ENCODE measurements at regions not wholly inside any gene's neighbourhood (a gene's known extent, or its start where the extent isn't known, plus 50 kb on each side); places are given as distances from the start of the nearest gene placed in this dataset.

GRCh38 chr15:91499774-91500383 is 353.6 kb upstream of the SLCO3A1 start:
- Histone ChIP-seq H3K4me3 (ENCODE audit: low read length) (no peak overlapping the region), H3K36me3 (ENCODE audit: insufficient read depth, low read length) (no peaks in the 10 kb centered on the region), H3K27me3 (ENCODE audit: control insufficient read depth, insufficient read depth, low read length) (no peaks in the 10 kb centered on the region), H3K4me2 (ENCODE audit: low read length) (no peak overlapping the region), H3K9ac (ENCODE audit: low read depth, low read length) (no peak overlapping the region), H3K4me1 (ENCODE audit: control insufficient read depth, insufficient read depth, low read length) (no peaks in the 10 kb centered on the region), H3K9me3 (replicated peaks; ENCODE audit: low read length) (no peaks in the 10 kb centered on the region)

- no peaks in the 10 kb centered on the region for H3K36me3 ChIP-seq (ENCODE audit: insufficient read depth, low read length)
- peak overlapping the region; percentile 58 for H3K4me2 ChIP-seq (ENCODE audit: low read length)
- H3K4me1 ChIP-seq (ENCODE audit: control insufficient read depth, insufficient read depth, low read length) = peaks cover 21% of the 10 kb centered on the region
- H3K9ac ChIP-seq (ENCODE audit: low read depth, low read length) = no peak overlapping the region
- H3K9me3 ChIP-seq (replicated peaks; ENCODE audit: low read length) = no peaks in the 10 kb centered on the region
- H3K27me3 ChIP-seq (ENCODE audit: control insufficient read depth, insufficient read depth, low read length) = no peaks in the 10 kb centered on the region
- H3K4me3 ChIP-seq (ENCODE audit: low read length) = no peak overlapping the region
These were observed 344.9 kb upstream of the SLCO3A1 start for GRCh38 chr15:91508633-91509032.

GRCh38 chr15:91514147-91514546 is 339.4 kb upstream of the SLCO3A1 start:
- Histone ChIP-seq H3K27me3 (ENCODE audit: control insufficient read depth, insufficient read depth, low read length) (no peaks in the 10 kb centered on the region), H3K4me3 (ENCODE audit: low read length) (no peak overlapping the region), H3K36me3 (ENCODE audit: insufficient read depth, low read length) (no peaks in the 10 kb centered on the region), H3K4me1 (ENCODE audit: control insufficient read depth, insufficient read depth, low read length) (peaks cover 48% of the 10 kb centered on the region), H3K9me3 (replicated peaks; ENCODE audit: low read length) (no peaks in the 10 kb centered on the region), H3K4me2 (ENCODE audit: low read length) (no peak overlapping the region), H3K9ac (ENCODE audit: low read depth, low read length) (no peak overlapping the region)

DNA sequence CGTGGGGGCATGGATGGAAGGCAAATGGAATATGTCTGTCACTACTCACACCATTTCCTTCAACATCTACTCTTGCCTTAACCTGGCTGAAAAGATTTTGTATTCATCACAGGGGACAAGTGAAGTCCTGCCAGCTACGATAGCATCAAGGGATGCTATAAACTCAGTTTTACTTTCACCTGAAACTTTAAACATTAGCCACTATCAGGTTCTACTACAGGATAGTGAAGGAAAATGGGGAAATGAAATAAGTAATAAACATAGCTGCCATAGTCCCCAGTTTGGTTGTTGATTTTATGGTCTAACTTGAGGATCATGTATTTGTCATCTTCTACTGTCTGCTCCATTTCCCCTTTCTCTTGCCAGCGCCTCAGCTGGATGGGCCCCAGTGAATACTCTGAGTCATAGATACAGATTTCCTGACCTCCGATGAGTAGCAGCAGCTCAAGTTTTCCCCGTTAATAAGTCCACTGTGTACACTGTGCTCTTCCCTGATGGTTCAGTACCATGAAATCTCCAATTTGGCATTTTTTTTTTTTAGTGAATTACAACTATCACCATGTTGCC is 338.2 kb upstream of the SLCO3A1 start:
- no peak overlapping the region for H3K4me3 ChIP-seq (ENCODE audit: low read length)
- no peaks in the 10 kb centered on the region for H3K36me3 ChIP-seq (ENCODE audit: insufficient read depth, low read length)
- H3K9ac ChIP-seq (ENCODE audit: low read depth, low read length) = no peak overlapping the region
- no peaks in the 10 kb centered on the region for H3K27me3 ChIP-seq (ENCODE audit: control insufficient read depth, insufficient read depth, low read length)
- H3K4me2 ChIP-seq (ENCODE audit: low read length) = peak overlapping the region; percentile 52
- no peaks in the 10 kb centered on the region for H3K9me3 ChIP-seq (replicated peaks; ENCODE audit: low read length)
- peaks cover 43% of the 10 kb centered on the region for H3K4me1 ChIP-seq (ENCODE audit: control insufficient read depth, insufficient read depth, low read length)

DNA sequence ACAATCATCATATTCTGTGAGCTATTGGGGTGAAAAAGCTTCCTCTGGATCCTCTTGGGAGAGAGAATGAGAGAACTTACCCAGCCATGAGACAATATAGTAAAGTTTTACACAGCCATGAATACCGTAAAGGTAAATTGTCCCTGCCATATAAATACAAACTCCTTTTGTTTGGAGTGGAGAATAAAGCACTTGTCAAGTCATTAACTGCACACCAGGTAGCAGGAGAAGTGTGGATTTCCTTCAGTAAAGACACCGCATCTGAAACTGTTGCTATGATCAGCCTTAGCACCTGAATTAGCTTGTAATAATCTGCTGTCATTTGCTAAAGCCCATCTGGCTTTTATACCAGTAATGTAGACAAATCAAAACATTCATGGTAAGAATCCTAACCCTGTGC is 336.6 kb upstream of the SLCO3A1 start:
- Histone ChIP-seq H3K4me2 (ENCODE audit: low read length) (no peak overlapping the region), H3K4me3 (ENCODE audit: low read length) (no peak overlapping the region), H3K9ac (ENCODE audit: low read depth, low read length) (no peak overlapping the region), H3K9me3 (replicated peaks; ENCODE audit: low read length) (no peaks in the 10 kb centered on the region), H3K27me3 (ENCODE audit: control insufficient read depth, insufficient read depth, low read length) (no peaks in the 10 kb centered on the region), H3K4me1 (ENCODE audit: control insufficient read depth, insufficient read depth, low read length) (peaks cover 57% of the 10 kb centered on the region), H3K36me3 (ENCODE audit: insufficient read depth, low read length) (no peaks in the 10 kb centered on the region)

DNA sequence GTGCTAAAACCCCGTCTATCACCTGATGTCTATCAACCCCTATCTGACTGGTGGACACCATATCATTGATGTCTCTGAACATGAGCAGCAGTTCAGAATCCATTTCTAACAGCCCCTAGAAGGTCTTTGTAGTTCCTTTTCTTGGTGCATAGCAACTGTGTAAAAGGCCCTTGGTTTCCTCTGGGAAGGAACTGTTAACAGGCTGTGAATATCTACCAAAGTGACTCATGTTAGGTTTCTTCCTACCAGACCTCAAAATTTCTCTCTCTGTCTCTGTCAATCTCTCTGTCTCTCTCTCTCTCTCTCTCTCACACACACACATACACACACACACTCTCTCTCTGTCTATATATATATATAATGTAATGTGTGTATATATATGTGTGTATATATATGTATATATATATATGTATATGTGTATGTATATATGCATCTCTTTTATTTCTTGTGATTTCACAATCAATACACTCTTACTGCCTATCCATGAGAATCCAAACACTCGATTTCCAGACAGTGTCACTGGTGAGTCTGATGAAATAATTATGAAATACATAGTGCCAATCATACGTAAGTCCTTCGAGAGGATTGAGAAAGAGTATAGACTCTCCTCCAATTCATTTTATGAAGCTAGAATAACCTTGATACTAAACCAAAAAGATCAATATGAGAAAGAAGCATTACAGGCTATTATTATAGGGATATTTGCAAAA is 335.9 kb upstream of the SLCO3A1 start:
- Histone ChIP-seq H3K4me2 (ENCODE audit: low read length) (no peak overlapping the region), H3K4me1 (ENCODE audit: control insufficient read depth, insufficient read depth, low read length) (peaks cover 65% of the 10 kb centered on the region), H3K27me3 (ENCODE audit: control insufficient read depth, insufficient read depth, low read length) (no peaks in the 10 kb centered on the region), H3K9me3 (replicated peaks; ENCODE audit: low read length) (no peaks in the 10 kb centered on the region), H3K9ac (ENCODE audit: low read depth, low read length) (no peak overlapping the region), H3K36me3 (ENCODE audit: insufficient read depth, low read length) (no peaks in the 10 kb centered on the region), H3K4me3 (ENCODE audit: low read length) (no peak overlapping the region)

DNA sequence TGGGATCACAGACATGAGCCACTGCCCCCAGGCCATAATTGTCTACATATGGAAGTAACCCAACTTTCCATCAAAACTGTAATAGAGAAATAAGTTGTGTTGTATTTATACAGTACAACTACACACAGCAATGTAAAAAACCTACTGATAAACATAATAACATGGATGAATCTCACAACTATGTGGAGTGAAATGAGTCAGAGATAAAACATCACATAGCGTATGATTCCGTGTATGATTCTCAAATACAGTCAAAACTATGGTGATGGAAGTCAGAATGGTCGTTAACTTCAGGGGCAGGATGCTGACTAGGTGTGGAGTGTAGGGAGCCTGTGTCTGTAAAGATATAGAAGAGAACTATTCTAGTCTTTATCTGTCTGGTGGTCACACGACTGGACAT is 332.7 kb upstream of the SLCO3A1 start:
- no peaks in the 10 kb centered on the region for H3K27me3 ChIP-seq (ENCODE audit: control insufficient read depth, insufficient read depth, low read length)
- H3K4me1 ChIP-seq (ENCODE audit: control insufficient read depth, insufficient read depth, low read length) = peaks cover 42% of the 10 kb centered on the region
- H3K4me3 ChIP-seq (ENCODE audit: low read length) = no peak overlapping the region
- H3K4me2 ChIP-seq (ENCODE audit: low read length) = no peak overlapping the region
- no peaks in the 10 kb centered on the region for H3K9me3 ChIP-seq (replicated peaks; ENCODE audit: low read length)
- H3K36me3 ChIP-seq (ENCODE audit: insufficient read depth, low read length) = no peaks in the 10 kb centered on the region
- no peak overlapping the region for H3K9ac ChIP-seq (ENCODE audit: low read depth, low read length)

GRCh38 chr15:91521548-91521947 is 332.0 kb upstream of the SLCO3A1 start:
- H3K36me3 ChIP-seq (ENCODE audit: insufficient read depth, low read length) = no peaks in the 10 kb centered on the region
- H3K27me3 ChIP-seq (ENCODE audit: control insufficient read depth, insufficient read depth, low read length) = no peaks in the 10 kb centered on the region
- H3K9me3 ChIP-seq (replicated peaks; ENCODE audit: low read length) = no peaks in the 10 kb centered on the region
- no peak overlapping the region for H3K4me2 ChIP-seq (ENCODE audit: low read length)
- H3K4me3 ChIP-seq (ENCODE audit: low read length) = no peak overlapping the region
- peaks cover 40% of the 10 kb centered on the region for H3K4me1 ChIP-seq (ENCODE audit: control insufficient read depth, insufficient read depth, low read length)
- no peak overlapping the region for H3K9ac ChIP-seq (ENCODE audit: low read depth, low read length)

DNA sequence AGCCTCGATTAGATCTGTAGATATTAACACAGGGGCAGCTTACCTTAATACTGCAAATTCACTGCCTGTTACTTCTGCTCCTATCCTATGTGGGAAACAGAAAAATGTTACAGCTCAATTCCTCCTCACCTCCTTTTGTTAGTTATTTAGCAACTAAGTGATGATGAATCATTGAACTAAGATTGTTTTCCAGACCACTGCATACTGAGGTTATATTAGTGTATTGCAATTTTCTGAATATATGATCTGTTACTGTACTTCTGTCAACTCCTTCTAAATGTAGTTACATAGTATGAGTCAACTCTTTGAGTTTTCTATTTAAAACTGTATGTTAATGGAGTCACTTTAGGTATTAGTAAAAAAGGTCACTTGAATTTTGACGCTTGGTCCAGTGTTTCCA is 331.5 kb upstream of the SLCO3A1 start:
- Histone ChIP-seq H3K9me3 (replicated peaks; ENCODE audit: low read length) (no peaks in the 10 kb centered on the region), H3K36me3 (ENCODE audit: insufficient read depth, low read length) (no peaks in the 10 kb centered on the region), H3K4me3 (ENCODE audit: low read length) (no peak overlapping the region), H3K4me2 (ENCODE audit: low read length) (no peak overlapping the region), H3K9ac (ENCODE audit: low read depth, low read length) (no peak overlapping the region), H3K4me1 (ENCODE audit: control insufficient read depth, insufficient read depth, low read length) (peaks cover 37% of the 10 kb centered on the region), H3K27me3 (ENCODE audit: control insufficient read depth, insufficient read depth, low read length) (no peaks in the 10 kb centered on the region)

DNA sequence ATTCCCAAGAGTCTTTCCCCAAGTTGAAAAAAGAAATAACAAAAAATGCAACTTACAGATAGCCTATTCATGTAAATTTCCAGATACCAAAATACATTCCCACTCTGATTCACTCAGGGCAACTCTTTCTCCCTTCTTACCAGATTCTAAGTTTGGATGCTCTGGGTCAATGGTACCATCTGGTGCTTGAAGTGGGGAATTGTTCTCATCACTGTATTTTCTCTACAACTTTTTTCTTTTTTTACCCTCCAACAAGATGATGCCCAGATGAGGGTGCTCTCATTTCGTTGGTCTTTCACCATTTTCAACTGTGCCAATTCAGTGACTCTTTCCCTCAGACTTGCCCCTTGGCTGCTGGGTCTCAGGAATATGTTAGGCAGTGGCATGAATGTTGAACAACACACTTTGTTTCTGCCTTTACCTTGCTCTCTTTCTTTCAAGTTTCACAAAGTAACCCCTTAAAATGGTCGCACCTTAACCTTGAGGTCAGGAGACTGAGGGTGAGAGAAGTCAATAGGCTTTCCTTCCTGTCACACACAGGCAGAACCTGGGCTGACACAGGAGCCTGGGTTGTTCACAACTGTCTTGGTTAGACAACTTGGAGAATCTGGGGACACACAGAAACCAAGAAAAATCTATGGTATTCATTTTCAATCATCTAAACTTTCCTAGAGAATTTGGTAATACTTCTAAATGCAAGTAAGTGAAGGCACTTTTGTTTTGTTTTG is 330.7 kb upstream of the SLCO3A1 start:
- peaks cover 29% of the 10 kb centered on the region for H3K4me1 ChIP-seq (ENCODE audit: control insufficient read depth, insufficient read depth, low read length)
- H3K4me2 ChIP-seq (ENCODE audit: low read length) = no peak overlapping the region
- no peak overlapping the region for H3K9ac ChIP-seq (ENCODE audit: low read depth, low read length)
- no peaks in the 10 kb centered on the region for H3K27me3 ChIP-seq (ENCODE audit: control insufficient read depth, insufficient read depth, low read length)
- H3K36me3 ChIP-seq (ENCODE audit: insufficient read depth, low read length) = no peaks in the 10 kb centered on the region
- H3K4me3 ChIP-seq (ENCODE audit: low read length) = no peak overlapping the region
- no peaks in the 10 kb centered on the region for H3K9me3 ChIP-seq (replicated peaks; ENCODE audit: low read length)

DNA sequence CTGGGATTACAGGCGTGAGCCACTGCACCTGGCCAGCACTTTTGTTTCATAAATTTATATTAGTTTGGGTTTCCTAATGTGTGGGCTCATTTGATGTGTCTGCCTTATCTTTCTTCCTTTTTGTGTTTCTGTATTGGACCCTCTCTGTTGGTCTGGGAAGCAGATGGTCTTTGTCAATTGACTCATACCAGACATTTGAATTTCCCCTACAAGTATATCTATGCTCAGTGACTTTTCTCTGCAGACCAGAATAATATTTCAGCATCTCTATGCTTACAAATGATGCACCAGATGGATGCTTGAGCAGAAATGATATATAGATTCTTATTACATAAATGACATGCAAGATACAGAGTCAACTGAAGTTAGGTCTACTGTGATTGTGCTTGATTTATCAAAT is 329.9 kb upstream of the SLCO3A1 start:
- Histone ChIP-seq H3K4me3 (ENCODE audit: low read length) (no peak overlapping the region), H3K9ac (ENCODE audit: low read depth, low read length) (no peak overlapping the region), H3K36me3 (ENCODE audit: insufficient read depth, low read length) (no peaks in the 10 kb centered on the region), H3K27me3 (ENCODE audit: control insufficient read depth, insufficient read depth, low read length) (peaks cover 6% of the 10 kb centered on the region), H3K4me1 (ENCODE audit: control insufficient read depth, insufficient read depth, low read length) (peaks cover 24% of the 10 kb centered on the region), H3K9me3 (replicated peaks; ENCODE audit: low read length) (no peaks in the 10 kb centered on the region), H3K4me2 (ENCODE audit: low read length) (no peak overlapping the region)

Measured in skeletal muscle satellite cell (primary cell).